PFSK-1 (cell line): ENCODE measurements at regions not wholly inside any gene's neighbourhood (a gene's known extent, or its start where the extent isn't known, plus 50 kb on each side); places are given as distances from the start of the nearest gene placed in this dataset.

Experiments
- FOXP2 ChIP-seq: optimal IDR thresholded peaks from 2 replicates; pipeline ENCODE3; 2011; ENCODE audit warnings: borderline replicate concordance, control low read depth, inconsistent platforms; ENCODE audit not compliant: insufficient read depth; ENCODE audit errors: extremely low read length, extremely low read depth
- POLR2AphosphoS5 ChIP-seq: IDR thresholded peaks from 2 replicates; pipeline ENCODE4 v1.6.1; 2012; ENCODE audit warnings: low read depth, mild to moderate bottlenecking, control low read depth, low read length, moderate library complexity
- SIN3A ChIP-seq: IDR thresholded peaks from 2 replicates; pipeline ENCODE4 v1.6.1; 2012; ENCODE audit warnings: mild to moderate bottlenecking, low read length, moderate library complexity, borderline replicate concordance; ENCODE audit not compliant: insufficient read depth
- TAF1 ChIP-seq: IDR thresholded peaks from 2 replicates; pipeline ENCODE4 v1.6.1; 2012; ENCODE audit warnings: low read length, control low read depth, borderline replicate concordance; ENCODE audit not compliant: insufficient read depth
- TF ChIP-seq, protein P1 (sequence below), 2 experiments: IDR thresholded peaks; 2 replicates each; pipeline versions ENCODE4 v1.6.1 to v1.8.0; 2011 to 2012; ENCODE audit warnings: low read depth in 2 of 2, low read length in 2 of 2, control low read depth in 1 of 2, inconsistent platforms in 1 of 2, mild to moderate bottlenecking in 1 of 2, moderate library complexity in 1 of 2; ENCODE audit not compliant: insufficient read depth in 1 of 2

DNA sequence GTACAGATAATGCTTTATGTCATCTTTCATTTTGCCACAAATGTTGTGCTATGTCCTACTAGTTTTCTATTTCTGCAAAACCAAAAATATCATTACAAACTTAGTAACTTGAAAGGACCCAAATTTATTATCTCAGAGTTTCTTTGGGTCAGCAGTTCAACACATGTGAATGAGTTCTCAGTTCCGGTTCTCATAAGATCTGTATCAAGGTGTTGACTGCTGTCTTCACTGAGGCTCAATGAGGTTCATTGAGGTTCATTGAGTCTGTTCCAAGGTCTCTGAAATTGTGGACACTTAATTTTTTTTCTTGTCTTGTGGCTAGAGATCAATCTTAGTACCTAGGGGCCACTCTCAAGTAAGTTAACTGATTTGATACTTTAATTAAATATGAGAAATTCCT lies 525.1 kb upstream of the BRINP3 start:
- TF ChIP-seq FOXP2 = no peak
- no peak for TF ChIP-seq SIN3A

DNA sequence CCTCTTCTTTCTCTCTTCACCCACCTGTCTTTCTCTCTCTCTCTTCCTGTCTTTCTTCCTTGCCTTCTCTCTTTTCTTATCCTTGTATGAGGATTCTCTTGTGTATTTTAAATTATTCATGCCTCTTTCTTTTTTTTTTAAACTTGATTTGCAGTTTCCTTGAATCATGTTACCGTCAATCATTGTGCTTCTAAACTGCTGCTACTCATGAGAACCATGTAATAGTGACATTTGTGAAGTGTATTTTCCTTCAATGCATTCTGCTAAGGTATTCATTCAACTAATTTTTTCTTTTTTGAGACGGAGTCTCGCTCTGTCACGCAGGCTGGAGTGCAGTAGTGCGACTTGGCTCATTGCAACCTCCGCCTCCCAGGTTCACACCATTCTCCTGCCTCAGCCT lies 539.1 kb upstream of the BRINP3 start:
- TF ChIP-seq TAF1 = no peak
- TF ChIP-seq, protein P1, sequence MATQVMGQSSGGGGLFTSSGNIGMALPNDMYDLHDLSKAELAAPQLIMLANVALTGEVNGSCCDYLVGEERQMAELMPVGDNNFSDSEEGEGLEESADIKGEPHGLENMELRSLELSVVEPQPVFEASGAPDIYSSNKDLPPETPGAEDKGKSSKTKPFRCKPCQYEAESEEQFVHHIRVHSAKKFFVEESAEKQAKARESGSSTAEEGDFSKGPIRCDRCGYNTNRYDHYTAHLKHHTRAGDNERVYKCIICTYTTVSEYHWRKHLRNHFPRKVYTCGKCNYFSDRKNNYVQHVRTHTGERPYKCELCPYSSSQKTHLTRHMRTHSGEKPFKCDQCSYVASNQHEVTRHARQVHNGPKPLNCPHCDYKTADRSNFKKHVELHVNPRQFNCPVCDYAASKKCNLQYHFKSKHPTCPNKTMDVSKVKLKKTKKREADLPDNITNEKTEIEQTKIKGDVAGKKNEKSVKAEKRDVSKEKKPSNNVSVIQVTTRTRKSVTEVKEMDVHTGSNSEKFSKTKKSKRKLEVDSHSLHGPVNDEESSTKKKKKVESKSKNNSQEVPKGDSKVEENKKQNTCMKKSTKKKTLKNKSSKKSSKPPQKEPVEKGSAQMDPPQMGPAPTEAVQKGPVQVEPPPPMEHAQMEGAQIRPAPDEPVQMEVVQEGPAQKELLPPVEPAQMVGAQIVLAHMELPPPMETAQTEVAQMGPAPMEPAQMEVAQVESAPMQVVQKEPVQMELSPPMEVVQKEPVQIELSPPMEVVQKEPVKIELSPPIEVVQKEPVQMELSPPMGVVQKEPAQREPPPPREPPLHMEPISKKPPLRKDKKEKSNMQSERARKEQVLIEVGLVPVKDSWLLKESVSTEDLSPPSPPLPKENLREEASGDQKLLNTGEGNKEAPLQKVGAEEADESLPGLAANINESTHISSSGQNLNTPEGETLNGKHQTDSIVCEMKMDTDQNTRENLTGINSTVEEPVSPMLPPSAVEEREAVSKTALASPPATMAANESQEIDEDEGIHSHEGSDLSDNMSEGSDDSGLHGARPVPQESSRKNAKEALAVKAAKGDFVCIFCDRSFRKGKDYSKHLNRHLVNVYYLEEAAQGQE (IDR thresholded peaks at IDR 0.05; ENCODE audit: insufficient read depth in 1 of 2, low read depth in 2 of 2, low read length in 2 of 2) = no peak

DNA sequence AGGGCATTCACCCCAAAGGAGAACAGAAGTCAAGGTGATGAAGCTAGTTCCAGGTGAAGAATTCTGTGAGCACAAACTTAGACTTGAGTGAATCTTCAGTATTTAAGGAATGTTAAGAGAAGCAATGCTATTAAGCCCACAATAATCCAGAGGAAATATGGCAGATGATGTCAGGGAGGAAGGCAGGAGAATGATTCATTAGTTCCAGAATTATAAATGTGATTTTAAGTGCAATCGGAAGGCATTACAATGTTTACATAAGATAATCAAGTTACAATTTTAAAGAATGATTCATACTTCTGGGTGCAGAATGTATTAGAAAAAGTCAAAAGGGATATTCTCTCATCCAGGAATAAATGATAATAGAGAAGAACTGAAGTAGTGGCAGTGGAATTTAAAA lies 545.2 kb upstream of the BRINP3 start:
- no peak for TF ChIP-seq TAF1
- TF ChIP-seq FOXP2 = no peak
- no peak for TF ChIP-seq SIN3A
- TF ChIP-seq, protein P1 (IDR thresholded peaks at IDR 0.05; ENCODE audit: insufficient read depth in 1 of 2, low read depth in 2 of 2, low read length in 2 of 2) = no peak
- TF ChIP-seq POLR2AphosphoS5 = no peak

DNA sequence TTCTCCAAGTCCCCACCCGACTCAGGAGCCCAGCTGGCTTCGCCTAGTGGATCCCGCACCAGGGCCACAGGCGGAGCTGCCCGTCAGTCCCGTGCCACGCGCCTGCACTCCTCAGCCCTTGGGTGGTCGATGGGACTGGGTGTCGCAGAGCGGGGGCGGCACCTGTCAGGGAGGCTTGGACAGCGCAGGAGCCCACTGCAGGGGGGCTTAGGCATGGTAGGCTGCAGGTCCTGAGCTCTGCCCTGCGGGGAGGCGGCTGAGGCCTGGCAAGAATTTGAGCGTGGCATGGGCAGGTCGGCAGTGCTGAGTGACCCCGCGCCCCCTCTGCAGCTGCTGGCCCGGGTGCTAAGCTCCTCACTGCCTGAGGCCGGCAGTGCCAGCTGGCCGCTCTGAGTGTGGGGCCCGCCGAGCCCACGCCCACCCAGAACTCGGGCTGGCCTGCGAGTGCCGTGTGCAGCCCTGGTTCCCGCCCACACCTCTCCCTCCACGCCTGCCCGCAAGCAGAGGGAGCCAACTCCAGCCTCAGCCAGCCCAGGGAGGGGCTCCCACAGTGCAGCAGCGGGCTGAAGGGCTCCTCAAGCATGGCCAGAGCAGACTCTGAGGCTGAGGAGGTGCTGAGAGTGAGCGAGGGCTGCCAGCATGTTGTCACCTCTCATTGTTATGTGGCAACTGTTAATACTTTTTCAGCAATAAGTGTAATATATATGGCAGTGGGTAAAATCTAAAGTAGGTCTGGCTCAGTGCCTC lies 548.4 kb upstream of the BRINP3 start:
- TF ChIP-seq TAF1 (no peak), POLR2AphosphoS5 (no peak), FOXP2 (no peak), SIN3A (no peak)
- TF ChIP-seq, protein P1 (IDR thresholded peaks at IDR 0.05; ENCODE audit: insufficient read depth in 1 of 2, low read depth in 2 of 2, low read length in 2 of 2) = no peak

DNA sequence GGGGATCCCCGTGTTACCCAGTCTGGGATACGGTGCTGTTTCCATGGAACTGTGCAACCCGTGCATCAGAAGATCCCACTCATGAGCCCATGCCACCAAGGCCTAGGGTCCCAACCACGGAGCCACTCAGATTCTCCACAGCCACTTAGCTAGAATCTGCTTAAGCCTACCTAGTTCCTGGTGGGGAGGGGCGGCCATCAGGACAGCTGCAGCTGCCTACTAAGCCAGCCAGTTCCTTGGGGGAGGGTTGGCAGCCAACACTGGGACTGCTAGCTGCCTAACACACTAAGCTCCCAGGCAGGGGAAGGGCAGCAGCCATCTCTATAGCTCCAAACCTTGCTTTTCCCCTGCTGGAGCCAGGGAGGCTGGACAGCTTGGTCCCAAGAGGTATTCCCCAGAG lies 549.2 kb upstream of the BRINP3 start:
- TF ChIP-seq TAF1 = no peak
- TF ChIP-seq, protein P1 (IDR thresholded peaks at IDR 0.05; ENCODE audit: insufficient read depth in 1 of 2, low read depth in 2 of 2, low read length in 2 of 2) = no peak
- no peak for TF ChIP-seq SIN3A
- no peak for TF ChIP-seq POLR2AphosphoS5
- TF ChIP-seq FOXP2 = no peak
